ENCODE measurements at regions not wholly inside any gene's neighbourhood (a gene's known extent, or its start where the extent isn't known, plus 50 kb on each side); places are given as distances from the start of the nearest gene placed in this dataset.
"Not testable (repeated sequence)": the region's sequence is repeated elsewhere in the genome, so short reads cannot be mapped to it uniquely, and the experiment has no call there.

DNA sequence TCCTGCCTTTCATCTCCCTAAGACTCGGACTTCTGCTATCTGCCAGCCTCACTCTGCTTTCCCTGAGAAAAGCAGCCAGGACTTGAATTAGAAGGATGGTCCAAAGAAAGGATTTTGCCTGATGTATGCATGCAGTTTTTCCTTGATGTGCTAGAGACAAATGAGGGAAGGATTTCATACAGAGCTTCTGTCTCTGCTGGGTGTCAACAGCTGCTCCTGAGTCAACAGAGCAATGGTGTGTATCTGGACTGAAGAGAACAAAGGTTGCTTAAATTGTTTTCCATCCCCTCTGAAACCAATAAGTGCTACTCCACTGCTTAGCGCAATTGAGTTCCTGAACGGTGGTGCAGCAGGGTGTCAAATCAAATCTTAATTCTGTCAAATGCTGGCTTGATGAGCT lies 680.6 kb upstream of the C16orf82 start:
- DNase-seq (ENCODE audit: low read depth in 2 of 2): no peak

DNA sequence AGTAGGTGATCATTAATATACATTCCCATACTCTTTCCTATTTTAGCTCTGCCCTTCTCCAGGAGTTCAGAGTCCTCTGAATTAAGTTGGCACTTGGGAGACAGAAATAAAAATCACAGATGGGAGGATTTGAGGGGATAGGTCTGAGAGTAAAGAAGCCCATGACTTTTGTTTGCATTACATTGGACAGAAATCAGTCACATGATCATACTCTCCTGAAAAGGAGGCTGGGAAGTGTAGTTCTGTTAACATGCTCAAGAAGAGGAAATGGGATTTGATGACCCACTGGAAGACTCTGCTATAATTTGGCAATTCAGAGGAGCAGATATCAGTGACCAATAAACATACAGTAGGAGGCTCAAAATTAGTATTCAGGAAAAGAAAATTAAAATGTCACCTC lies 674.9 kb upstream of the C16orf82 start:
- no peak for DNase-seq (ENCODE audit: low read depth in 2 of 2)

DNA sequence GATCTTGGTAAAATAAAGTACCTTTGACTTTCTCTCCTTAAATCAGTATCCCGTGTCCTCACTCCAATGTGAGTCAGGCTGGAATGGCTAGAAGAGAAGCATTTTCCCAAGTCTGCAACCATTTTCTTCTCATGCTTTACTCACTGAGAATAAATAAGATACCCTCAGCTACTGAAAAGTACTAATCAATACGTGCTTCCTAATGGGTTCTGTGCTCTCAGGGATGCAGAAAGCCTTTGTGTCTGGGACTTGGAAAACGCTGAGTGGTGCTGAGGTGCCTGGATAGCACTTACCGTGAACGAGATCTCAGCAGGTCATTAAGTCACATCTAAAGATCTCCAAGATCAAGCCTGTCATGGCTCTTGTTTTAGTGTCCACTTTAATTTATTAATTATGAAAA lies 672.3 kb upstream of the C16orf82 start:
- DNase-seq (ENCODE audit: low read depth in 2 of 2): no peak

DNA sequence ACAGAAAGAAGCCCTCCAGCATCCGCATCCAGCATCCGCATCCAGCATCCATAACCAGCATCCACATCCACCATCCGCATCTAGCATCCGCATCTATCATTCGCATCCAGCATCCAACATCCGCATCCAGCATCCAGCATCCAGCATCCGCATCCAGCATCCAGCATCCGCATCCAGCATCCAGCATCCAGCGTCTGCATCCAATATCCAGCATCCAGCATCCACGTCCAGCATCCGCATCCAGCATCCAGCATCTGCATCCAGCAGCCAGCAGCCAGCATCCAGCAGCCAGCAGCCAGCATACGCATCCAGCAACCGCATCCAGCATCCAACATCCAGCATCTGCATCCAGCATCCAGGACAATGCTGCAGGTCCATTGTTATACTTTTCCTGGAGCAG lies 671.0 kb upstream of the C16orf82 start:
- DNase-seq (ENCODE audit: low read depth in 2 of 2): no peak

DNA sequence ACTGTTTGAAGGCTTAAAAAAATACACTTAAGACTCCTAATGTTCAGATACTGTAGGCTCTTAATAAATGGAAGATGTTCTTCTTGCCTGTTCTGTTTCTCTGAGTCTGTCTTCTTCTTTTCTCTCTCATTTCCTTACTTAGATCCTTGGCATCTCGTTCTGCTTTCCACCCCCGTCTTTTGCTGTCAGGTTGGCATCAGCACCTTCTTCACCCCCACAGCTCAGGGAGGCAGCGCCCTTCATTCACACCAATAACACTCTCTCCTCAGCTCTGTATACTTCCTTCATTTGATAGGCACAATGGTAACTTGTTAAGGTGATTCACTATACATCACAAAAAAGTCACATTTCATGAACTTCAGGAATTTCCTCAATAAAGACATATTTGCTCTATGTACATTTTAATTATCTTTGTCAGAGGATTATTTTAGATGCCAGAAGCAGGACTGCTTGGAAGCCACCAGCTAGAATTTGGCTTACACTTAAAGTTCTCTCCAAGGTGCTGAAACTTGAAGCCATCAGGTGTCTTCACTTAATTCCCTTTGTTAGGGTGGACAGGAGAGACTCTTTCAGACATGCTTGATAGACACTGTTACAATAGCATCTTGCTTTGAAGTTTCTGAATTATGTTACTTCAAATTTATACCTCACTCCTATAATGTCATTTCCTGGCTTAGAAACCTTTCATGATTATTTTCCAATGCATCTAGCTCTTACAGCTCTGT lies 670.1 kb upstream of the C16orf82 start:
- no peak for DNase-seq (ENCODE audit: low read depth in 2 of 2)

DNA sequence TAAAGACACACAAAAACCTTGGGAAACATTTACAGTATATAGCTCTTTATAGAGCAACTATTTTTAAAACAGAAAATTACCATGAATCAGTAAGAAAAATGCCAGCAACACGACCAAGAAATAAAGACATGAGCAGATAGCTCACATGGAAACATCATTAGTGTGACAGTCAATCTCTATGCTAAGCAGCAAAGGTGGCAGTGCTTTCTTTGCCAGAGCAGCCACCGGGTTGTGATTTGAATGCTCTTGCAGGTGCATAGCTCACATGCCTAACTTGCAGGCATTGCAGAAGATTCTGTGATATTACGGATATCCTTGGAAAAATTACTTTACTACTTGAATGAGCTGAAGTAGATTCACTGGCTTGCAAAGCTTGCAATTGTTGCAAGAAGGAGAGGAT lies 652.9 kb upstream of the C16orf82 start:
- no peak for DNase-seq (ENCODE audit: low read depth in 2 of 2)

DNA sequence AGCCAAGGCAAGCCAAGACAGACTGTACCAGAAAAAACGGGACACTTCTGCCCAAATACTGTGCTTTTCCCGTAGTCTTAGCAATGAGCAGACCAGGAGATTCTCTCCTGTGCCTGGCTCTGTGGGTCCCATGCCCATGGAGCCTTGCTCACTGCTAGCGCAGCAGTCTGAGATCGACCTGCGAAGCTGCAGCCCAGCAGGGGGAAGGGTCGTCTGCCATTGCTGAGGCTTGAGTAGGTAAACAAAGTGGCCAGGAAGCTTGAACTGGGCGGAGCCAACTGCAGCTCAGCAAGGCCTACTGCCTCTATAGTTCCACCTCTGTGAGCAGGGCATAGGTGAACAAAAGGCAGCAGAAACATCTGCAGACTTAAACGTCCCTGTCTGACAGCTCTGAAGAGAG lies 647.3 kb upstream of the C16orf82 start:
- not testable (repeated sequence) for DNase-seq (ENCODE audit: low read depth in 2 of 2)

DNA sequence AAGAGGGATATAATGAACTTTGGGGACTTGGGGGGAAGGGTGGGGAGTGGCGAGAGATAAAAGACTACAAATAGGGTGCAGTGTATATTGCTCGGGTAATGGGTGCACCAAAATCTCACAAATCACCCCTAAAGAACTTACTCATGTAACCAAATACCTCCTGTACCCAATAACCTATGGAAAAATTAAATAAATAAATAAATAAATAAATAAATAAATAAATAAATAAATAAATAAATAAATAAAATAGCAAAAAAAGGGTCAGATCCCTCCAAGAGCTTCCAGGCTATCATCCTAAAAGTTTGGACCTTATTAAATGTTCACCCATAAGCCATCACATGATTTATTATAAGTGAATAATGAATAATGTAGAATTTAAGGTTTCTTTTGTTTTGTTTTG lies 636.1 kb upstream of the C16orf82 start:
- no peak for DNase-seq (ENCODE audit: low read depth in 2 of 2)

DNA sequence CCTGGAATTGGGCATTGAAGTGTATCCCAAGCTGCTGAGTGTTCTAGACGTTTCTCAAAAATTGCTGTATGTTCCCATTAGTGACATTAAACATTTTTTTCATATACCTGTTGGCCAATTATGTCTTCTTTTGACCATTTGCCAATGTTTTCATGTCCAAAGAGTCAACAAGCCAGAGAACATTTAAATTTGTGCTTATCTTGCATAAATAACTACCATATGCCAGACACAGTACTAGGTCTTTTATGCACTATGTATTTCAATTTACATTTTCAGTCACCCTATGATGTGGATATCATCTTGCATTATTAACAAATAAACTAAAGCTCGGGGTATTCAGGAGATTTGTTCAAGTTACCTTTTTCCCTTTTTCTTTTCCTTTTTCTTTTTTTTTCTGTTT lies 632.9 kb upstream of the C16orf82 start:
- no peak for DNase-seq (ENCODE audit: low read depth in 2 of 2)

DNA sequence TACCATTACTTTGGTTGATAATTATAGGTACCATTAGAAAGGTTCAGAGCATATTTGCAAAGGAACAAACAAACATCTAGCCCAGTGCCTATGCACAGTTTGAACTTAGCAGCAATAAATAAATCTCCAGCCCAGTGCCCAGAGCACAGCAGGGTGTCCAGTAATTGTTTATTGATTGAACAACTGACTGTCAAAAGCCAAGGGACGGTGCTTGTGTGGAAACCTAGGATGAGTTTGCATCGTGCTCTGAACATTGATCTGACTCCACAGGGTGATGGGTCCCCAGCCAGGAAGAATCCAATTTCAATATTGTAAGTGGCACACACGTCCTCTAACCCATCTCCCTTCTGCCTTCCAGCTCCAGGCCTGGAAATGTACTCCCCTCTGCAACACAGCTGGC lies 625.5 kb upstream of the C16orf82 start:
- no peak for DNase-seq (ENCODE audit: low read depth in 2 of 2)

DNA sequence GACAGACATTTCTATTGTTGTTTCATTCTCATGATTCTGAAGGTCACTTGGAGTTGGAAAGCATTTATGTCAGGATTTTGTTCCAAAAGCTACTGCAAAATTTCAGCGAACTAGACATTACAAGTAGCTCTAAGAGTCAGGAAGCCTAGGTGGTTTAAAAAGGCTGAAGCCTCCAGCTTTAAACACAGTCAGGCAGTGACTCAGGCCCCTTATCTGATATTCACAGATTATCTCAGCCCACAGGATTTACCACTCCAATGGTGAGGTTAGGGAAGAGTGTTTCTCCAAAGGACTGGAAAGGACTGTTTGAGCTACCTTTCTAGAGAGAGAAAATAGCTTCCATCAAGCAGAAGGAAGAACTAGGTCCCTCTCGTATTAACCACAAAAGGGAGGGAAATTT lies 624.4 kb upstream of the C16orf82 start:
- no peak for DNase-seq (ENCODE audit: low read depth in 2 of 2)

DNA sequence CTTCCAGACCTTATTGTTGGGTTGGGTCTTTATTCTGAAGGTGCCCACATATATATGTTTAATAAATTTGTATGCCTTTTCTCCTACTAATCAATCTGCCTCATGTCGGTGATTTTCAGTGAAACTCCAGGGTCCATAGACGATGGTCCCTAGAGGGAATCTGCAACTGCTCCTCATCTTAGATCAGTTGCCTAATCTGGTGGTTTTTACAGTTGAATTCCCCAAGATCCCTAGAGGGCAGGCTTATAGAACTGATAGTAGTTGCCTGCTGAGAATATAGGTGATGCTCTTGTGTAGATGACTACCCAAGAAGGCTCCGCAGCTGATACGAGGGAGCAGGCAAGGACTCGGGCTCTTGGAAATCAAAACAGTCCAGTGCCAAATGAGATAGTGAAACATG lies 619.2 kb upstream of the C16orf82 start:
- no peak for DNase-seq (ENCODE audit: low read depth in 2 of 2)

DNA sequence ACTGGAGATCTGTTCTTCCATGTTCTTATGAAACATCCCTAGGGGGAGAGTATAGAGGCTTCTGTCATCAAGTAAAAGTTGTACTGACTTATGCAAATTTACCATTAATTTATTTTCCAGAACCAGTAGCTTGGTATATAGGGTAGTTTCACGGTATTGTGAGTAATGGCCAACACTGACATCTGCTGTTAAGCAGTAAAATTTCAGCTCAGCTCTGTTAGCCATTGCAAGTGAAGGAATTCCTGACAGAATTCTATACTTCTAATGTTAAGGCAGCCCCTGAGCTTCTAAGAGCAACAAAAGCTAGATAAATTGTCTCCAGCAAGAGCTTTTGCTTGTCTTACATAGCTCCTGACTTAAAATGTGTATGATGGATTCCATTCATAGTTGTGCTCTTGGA lies 613.5 kb upstream of the C16orf82 start:
- no peak for DNase-seq (ENCODE audit: low read depth in 2 of 2)

DNA sequence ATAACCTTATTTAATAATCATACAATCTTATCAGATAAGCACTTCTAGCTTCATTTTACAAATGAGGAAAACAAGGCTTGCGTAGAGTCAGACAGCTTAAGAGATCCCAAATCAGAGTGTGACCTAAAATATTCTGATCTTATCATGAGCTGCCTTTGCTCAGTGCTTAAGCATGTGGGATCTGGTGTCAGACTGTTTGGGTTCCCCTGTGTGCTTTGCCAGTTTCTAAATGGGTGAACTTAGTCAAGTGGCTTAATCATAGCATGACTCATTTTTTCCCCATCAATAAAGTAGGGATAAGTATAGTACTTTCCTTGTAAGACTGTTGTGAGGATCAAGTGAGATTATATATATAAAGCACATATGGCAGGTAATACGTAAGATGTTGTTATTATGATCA lies 612.6 kb upstream of the C16orf82 start:
- DNase-seq (ENCODE audit: low read depth in 2 of 2): no peak

DNA sequence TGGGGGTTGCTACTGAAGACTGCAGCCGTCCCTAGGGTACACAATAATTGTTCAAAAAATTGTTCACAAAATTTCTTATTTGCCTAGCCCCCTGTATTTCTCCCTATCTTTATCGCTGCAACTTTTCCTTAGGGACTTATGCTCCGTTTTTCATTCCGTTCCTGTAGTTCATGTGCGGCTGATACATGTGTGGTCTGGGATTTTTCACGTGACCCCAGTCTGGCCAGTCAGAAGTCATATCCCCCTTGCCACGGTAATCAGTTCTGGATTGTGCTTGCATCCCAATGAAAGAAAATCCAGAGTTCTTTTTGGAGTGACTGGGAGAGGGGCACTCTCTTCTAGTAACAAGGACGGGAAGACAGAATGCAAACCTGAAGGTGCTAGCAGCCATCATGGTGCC lies 610.7 kb upstream of the C16orf82 start:
- DNase-seq (ENCODE audit: low read depth in 2 of 2): no peak

DNA sequence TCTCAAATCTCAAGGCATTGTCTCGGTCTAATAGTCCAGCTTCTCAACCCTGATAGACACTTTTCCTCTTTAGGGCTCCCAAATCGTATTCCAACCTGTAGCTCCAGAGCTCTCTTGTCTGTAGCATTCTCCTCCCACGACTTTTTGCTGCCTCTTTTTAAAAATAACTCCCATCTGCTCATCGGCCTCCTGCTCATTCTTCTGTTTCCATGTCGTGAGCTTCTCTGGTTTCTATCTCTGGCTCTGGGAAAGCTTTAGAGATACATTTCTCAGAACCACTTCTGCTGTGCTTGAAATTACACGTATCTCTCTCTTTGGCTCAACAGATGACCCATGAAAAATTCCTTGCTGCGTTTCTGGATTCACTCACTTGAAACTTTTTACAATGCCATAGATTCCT lies 609.6 kb upstream of the C16orf82 start:
- no peak for DNase-seq (ENCODE audit: low read depth in 2 of 2)

DNA sequence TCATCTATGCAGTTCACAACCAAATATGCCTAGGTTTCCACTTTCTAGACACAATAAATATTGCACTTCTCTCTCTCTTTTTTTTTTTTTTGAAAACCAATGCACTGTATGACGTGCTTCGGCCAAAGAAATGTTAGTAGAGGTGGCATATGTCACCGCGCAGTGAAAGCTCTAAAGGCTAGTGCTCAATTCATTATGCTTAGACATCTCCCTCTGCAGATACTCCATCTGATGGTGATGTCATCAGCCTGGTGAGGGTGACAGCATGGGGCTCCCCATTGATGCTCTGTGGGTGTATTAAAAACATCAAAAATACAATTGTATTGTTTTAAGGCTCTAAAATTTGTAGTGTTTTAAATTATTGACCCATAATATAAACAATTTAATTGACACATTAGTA lies 608.8 kb upstream of the C16orf82 start:
- no peak for DNase-seq (ENCODE audit: low read depth in 2 of 2)

DNA sequence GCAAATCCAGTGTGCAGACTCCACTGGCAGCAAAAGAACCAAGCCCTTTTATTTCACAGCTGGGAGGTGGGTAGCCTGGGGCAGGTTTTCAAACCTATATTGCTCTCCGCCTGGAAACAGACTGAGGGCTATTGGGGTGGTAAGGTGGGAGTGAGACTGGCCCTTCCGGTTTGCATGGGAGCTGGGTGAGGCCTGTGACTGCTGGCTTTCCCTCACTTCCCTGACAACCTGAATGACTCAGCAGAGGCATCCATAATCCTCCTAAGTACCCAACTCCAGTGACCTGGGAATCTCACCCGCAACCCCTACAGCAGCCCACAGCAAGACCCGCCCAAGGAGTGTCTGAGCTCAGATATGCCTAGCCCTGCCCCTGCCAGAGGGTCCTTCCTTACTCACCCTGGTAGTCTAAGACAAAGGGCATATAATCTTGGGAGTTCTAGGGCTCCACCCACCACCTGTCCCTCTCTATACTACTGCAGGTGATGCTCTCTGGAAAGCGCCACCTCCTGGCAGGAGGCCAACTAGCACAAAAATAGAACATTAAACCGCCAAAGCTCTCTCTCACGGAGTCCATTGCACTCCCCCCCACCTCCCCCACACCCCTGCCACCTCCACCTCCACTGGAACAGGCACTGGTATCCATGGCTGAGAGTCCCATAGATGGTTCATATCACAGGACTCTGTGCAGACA lies 602.0 kb upstream of the C16orf82 start:
- DNase-seq (ENCODE audit: low read depth in 2 of 2): no peak

DNA sequence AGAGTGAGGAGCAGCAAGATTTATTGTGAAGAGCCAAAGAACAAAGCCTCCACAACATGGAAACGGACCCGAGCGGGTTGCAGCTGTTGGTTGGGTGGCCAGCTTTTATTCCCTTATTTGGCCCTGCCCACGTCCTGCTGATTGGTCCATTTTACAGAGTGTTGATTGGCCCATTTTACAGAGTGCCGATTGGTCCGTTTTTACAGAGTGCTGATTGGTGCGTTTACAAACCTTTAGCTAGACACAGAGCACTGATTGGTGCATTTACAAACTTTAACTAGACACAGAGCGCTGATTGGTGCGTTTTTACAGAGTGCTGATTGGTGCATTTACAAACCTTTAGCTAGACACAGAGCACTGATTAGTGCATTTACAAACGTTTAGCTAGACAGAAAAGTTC lies 592.3 kb upstream of the C16orf82 start:
- not testable (repeated sequence) for DNase-seq (ENCODE audit: low read depth in 2 of 2)

DNA sequence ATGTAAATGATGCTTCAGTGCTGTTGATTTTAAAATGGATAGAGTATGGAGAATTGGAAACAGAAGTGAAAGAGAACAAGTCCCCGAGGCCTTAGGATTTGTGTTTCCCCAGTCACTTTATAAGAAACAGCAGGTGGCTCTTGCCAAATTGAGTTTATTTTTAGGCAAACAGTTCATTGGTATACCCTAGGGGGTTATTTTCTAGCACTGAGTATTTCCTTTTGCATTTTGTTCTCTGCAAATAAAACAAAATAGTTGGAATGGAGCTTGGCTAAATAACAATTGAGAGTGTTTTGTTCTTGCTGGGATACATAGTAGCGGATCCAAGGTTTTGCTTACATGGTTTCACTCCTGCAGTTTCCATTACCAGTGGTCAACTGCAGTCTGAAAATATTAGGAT lies 591.1 kb upstream of the C16orf82 start:
- DNase-seq (ENCODE audit: low read depth in 2 of 2): no peak

DNA sequence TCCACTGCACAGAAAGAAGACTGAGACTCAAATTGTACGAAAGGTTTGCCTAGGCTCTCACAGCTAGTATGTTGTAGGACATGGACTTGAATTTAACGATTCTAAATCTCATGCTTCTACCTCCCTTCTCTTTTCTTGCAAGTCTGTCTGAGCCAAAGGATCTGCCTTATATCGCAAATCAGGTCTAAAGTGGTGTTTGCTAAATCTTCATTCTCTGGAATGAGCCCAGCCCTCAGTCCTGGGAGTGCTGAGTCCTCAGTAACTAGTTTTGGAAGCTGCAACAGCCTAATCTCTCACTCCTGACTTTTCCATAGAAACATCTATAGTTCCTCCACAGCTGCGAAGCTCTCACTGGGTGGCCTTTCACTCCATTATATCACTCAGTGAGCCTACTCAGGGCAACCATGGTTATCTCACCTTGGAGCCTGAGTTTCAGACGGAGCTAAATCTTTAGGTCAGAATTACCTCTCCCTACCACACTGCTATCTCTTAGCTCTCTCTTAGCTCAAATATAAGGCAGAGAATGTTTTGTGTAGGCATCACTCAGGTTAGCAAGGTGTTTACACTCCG lies 575.5 kb upstream of the C16orf82 start:
- no peak for DNase-seq (ENCODE audit: low read depth in 2 of 2)

DNA sequence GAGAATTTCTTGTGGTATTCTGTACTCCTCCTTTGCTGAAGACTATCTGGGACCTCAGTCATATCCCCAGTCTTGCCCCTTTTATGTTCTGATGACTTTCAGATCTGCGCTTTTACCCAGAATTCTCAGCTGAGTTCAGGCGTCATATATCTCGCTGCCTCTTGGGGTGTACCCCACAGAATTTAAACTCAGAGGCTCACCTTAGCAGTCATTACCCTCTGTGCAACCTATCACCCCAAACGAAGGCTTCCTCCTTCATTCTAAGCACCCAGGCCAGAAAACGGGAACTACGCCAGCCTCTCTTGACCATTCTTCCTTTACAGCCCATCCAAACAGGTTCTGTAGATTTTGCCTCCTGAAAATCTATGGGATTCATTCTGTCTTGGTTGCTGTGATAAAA lies 574.8 kb upstream of the C16orf82 start:
- DNase-seq (ENCODE audit: low read depth in 2 of 2): no peak

DNA sequence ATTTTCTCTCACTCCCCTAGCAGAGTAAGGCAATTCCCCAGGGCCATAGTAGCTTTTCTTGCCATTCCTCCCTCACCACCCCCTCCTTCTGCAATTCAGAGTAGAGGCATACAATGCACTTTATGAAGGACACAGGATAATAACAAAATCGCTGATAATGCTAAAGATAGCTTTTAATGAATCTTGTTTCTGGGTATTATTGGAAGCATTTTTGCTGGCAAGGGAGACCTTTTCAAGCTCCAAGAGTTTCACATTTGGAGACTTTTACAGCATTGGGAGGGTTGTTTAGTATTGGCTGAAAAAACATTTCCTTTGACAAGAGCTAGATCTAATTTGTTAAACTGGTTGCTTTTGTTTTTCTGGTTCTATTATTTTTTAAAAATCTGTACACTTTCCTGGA lies 573.0 kb upstream of the C16orf82 start:
- no peak for DNase-seq (ENCODE audit: low read depth in 2 of 2)
